Fibroblast of mammary gland (primary cell): ENCODE measurements at regions not wholly inside any gene's neighbourhood (a gene's known extent, or its start where the extent isn't known, plus 50 kb on each side); places are given as distances from the start of the nearest gene placed in this dataset.

Experiments used
- DNase-seq: peaks from one replicate; pipeline ENCODE4 v3.0.0-alpha.2; 2010; ENCODE audit warnings: low read depth
- H3K4me3 ChIP-seq: 2 replicates; pipeline ENCODE4 v1.5.1; 2011; ENCODE audit warnings: low read depth, mild to moderate bottlenecking, low read length, moderate library complexity; ENCODE audit not compliant: control insufficient read depth
- TF ChIP-seq, protein P1 (sequence below): conservative IDR thresholded peaks from 2 replicates; pipeline ENCODE4 v1.5.1; 2011; ENCODE audit warnings: low read depth, low read length, inconsistent platforms; ENCODE audit not compliant: control insufficient read depth, insufficient read depth

- TF ChIP-seq, protein P1, sequence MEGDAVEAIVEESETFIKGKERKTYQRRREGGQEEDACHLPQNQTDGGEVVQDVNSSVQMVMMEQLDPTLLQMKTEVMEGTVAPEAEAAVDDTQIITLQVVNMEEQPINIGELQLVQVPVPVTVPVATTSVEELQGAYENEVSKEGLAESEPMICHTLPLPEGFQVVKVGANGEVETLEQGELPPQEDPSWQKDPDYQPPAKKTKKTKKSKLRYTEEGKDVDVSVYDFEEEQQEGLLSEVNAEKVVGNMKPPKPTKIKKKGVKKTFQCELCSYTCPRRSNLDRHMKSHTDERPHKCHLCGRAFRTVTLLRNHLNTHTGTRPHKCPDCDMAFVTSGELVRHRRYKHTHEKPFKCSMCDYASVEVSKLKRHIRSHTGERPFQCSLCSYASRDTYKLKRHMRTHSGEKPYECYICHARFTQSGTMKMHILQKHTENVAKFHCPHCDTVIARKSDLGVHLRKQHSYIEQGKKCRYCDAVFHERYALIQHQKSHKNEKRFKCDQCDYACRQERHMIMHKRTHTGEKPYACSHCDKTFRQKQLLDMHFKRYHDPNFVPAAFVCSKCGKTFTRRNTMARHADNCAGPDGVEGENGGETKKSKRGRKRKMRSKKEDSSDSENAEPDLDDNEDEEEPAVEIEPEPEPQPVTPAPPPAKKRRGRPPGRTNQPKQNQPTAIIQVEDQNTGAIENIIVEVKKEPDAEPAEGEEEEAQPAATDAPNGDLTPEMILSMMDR = no peak
- no peak for DNase-seq
Observed at GRCh38 chr10:57807906-57808305, 459.8 kb downstream of the IPMK start.

DNA sequence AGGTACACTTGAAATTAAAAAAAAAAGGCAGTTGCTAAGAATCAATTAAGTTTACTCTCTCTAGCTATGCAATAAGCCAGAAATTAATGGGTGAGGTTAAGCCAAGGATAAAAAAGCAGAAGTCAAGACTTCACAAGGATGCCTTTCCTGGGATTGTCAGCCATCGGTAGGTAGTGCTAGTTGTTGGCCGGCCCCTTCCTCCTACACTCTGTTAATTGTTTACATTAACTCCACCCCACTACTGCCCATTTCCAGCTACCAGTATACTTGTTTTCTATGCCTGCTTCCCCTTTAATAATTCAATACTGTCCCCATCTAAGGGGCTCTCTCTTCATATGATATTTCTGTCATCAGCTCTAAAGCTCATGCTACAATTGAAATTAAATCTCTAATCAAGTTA, 461.0 kb downstream of the IPMK start:
- TF ChIP-seq, protein P1 = no peak
- DNase-seq = no peak
- no peak overlapping the region for H3K4me3 ChIP-seq

More at GRCh38 chr10:57807906-57808305, 459.8 kb downstream of the IPMK start:
- H3K4me3 ChIP-seq = no peak overlapping the region

GRCh38 chr10:57799625-57800024, 468.1 kb downstream of the IPMK start:
- TF ChIP-seq, protein P1 = no peak
- DNase-seq = no peak
- no peak overlapping the region for H3K4me3 ChIP-seq

GRCh38 chr10:57798830-57799229, 468.9 kb downstream of the IPMK start:
- H3K4me3 ChIP-seq = no peak overlapping the region
- no peak for DNase-seq
- TF ChIP-seq, protein P1 = no peak

DNA sequence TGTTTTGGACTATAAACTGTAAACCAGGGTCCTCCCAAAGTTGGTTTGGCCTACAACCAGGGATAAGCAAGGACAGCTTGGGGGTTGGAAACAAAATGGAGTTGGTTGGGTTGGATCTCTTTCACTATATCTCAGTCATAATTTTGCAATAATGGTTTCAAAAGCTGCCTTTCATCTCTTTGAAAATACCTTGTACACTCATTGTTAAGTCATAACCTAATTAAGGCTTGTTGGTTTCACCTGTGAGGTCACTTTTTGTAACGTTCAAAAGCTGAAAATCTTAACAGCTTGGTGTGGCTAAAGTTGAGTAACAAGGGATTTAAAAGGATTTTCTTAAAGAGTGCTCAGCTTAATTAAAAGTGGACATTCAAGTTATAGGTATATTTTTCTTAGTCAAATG, 476.1 kb downstream of the IPMK start:
- TF ChIP-seq, protein P1 = no peak
- H3K4me3 ChIP-seq = no peak overlapping the region
- no peak for DNase-seq

GRCh38 chr10:57790703-57791102, 477.0 kb downstream of the IPMK start:
- DNase-seq = no peak
- TF ChIP-seq, protein P1 = no peak
- H3K4me3 ChIP-seq = no peak overlapping the region

DNA sequence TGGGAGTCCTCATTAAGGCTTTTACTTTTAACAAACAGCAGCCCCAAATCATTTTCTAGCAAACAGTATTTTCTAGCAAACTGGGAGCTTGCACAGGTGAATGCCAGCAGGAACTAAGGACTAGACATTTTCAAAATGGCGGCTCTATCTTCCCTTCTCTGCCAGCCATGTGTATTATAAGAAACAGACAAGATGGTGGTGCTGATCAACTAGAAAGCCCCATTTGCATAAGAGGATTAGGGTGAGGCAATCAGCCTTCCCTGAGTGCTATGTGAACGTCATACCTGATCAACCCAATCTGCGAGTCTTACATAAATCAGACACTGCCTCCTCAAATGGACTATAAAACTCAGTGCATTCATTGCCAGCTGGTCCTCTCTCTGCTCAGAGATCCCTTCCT, 479.6 kb downstream of the IPMK start:
- no peak for DNase-seq
- H3K4me3 ChIP-seq = no peak overlapping the region
- TF ChIP-seq, protein P1 = no peak
